ENCODE measurements at regions not wholly inside any gene's neighbourhood (a gene's known extent, or its start where the extent isn't known, plus 50 kb on each side); places are given as distances from the start of the nearest gene placed in this dataset.

DNA sequence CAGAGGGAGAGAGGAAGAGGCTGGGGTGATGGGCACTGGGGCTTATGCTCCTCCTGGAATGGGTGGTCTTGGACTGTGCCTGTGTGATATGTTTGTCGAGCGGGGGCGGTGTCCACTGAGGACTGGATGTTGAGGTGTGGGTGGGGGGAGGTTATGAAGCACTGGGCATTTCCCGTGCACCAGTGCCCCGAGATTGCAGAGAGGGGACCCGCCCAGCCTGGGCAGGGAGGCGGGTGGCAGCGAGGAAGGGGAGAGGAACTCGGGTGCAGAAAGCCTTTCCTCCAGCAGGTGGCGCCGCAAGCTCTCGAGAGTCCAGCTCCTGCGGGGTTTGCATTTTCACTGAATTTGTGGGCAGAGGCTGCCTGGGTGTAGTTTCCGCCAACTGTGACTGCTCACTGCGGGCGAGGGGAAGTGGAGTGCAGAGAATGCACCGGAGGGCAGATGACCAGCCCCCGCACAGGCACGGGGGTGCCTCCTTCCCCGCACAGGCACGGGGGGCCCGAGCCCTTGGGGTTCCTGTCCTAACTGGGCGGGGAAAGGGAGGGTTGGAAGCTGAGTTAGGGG is 190.6 kb downstream of the SEC14L1 start (continued):
- TF ChIP-seq ZNF24 (IDR thresholded peaks at IDR 0.05) (0 out of 2 replicates have a peak, but pooled peaks have one; percentile 23), CEBPB (tag; IDR thresholded peaks at IDR 0.05) (no peak), MYC (IDR thresholded peaks at IDR 0.05; ENCODE audit: low read depth, low read length) (no peak), MYC (CRISPR knock-in tag; IDR thresholded peaks at IDR 0.05; ENCODE audit: borderline replicate concordance, low read depth) (no peak), BRD4 (IDR thresholded peaks at IDR 0.05) (no peak), HDGF (IDR thresholded peaks at IDR 0.05) (peak; percentile 56; the same call in 1 of the 2 replicates), NFRKB (IDR thresholded peaks at IDR 0.05; ENCODE audit: low read depth) (no peak), CBX5 (IDR thresholded peaks at IDR 0.05; ENCODE audit: borderline replicate concordance, low read depth) (peak; percentile 48; the same call in 1 of the 2 replicates), PTBP1 (IDR thresholded peaks at IDR 0.05; ENCODE audit: low read depth, low read length) (no peak), CHD4 (IDR thresholded peaks at IDR 0.05; ENCODE audit: insufficient read depth, insufficient replicate concordance, low read depth, low read length, poor library complexity, severe bottlenecking) (no peak)
- TF ChIP-seq, protein P1, sequence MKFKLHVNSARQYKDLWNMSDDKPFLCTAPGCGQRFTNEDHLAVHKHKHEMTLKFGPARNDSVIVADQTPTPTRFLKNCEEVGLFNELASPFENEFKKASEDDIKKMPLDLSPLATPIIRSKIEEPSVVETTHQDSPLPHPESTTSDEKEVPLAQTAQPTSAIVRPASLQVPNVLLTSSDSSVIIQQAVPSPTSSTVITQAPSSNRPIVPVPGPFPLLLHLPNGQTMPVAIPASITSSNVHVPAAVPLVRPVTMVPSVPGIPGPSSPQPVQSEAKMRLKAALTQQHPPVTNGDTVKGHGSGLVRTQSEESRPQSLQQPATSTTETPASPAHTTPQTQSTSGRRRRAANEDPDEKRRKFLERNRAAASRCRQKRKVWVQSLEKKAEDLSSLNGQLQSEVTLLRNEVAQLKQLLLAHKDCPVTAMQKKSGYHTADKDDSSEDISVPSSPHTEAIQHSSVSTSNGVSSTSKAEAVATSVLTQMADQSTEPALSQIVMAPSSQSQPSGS (CRISPR knock-in tag; IDR thresholded peaks at IDR 0.05): no peak
- TF ChIP-seq, protein P2, sequence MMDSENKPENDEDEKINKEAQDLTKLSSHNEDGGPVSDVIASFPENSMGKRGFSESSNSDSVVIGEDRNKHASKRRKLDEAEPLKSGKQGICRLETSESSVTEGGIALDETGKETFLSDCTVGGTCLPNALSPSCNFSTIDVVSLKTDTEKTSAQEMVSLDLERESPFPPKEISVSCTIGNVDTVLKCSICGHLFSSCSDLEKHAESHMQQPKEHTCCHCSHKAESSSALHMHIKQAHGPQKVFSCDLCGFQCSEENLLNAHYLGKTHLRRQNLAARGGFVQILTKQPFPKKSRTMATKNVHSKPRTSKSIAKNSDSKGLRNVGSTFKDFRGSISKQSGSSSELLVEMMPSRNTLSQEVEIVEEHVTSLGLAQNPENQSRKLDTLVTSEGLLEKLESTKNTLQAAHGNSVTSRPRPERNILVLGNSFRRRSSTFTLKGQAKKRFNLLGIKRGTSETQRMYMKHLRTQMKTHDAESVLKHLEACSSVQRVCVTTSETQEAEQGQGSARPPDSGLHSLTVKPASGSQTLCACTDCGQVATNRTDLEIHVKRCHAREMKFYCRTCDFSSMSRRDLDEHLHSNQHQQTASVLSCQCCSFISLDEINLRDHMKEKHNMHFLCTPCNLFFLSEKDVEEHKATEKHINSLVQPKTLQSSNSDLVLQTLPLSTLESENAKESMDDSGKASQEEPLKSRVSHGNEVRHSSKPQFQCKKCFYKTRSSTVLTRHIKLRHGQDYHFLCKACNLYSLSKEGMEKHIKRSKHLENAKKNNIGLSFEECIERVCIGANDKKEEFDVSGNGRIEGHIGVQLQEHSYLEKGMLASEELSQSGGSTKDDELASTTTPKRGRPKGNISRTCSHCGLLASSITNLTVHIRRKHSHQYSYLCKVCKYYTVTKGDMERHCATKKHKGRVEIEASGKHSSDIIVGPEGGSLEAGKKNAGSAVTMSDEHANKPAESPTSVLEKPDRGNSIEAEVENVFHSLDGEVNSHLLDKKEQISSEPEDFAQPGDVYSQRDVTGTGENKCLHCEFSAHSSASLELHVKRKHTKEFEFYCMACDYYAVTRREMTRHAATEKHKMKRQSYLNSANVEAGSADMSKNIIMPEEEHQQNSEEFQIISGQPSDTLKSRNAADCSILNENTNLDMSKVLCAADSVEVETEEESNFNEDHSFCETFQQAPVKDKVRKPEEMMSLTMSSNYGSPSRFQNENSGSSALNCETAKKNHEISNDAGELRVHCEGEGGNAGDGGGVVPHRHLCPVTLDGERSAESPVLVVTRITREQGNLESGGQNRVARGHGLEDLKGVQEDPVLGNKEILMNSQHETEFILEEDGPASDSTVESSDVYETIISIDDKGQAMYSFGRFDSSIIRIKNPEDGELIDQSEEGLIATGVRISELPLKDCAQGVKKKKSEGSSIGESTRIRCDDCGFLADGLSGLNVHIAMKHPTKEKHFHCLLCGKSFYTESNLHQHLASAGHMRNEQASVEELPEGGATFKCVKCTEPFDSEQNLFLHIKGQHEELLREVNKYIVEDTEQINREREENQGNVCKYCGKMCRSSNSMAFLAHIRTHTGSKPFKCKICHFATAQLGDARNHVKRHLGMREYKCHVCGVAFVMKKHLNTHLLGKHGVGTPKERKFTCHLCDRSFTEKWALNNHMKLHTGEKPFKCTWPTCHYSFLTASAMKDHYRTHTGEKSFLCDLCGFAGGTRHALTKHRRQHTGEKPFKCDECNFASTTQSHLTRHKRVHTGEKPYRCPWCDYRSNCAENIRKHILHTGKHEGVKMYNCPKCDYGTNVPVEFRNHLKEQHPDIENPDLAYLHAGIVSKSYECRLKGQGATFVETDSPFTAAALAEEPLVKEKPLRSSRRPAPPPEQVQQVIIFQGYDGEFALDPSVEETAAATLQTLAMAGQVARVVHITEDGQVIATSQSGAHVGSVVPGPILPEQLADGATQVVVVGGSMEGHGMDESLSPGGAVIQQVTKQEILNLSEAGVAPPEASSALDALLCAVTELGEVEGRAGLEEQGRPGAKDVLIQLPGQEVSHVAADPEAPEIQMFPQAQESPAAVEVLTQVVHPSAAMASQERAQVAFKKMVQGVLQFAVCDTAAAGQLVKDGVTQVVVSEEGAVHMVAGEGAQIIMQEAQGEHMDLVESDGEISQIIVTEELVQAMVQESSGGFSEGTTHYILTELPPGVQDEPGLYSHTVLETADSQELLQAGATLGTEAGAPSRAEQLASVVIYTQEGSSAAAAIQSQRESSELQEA (IDR thresholded peaks at IDR 0.05; ENCODE audit: low read depth): no peak
- TF ChIP-seq, protein P3, sequence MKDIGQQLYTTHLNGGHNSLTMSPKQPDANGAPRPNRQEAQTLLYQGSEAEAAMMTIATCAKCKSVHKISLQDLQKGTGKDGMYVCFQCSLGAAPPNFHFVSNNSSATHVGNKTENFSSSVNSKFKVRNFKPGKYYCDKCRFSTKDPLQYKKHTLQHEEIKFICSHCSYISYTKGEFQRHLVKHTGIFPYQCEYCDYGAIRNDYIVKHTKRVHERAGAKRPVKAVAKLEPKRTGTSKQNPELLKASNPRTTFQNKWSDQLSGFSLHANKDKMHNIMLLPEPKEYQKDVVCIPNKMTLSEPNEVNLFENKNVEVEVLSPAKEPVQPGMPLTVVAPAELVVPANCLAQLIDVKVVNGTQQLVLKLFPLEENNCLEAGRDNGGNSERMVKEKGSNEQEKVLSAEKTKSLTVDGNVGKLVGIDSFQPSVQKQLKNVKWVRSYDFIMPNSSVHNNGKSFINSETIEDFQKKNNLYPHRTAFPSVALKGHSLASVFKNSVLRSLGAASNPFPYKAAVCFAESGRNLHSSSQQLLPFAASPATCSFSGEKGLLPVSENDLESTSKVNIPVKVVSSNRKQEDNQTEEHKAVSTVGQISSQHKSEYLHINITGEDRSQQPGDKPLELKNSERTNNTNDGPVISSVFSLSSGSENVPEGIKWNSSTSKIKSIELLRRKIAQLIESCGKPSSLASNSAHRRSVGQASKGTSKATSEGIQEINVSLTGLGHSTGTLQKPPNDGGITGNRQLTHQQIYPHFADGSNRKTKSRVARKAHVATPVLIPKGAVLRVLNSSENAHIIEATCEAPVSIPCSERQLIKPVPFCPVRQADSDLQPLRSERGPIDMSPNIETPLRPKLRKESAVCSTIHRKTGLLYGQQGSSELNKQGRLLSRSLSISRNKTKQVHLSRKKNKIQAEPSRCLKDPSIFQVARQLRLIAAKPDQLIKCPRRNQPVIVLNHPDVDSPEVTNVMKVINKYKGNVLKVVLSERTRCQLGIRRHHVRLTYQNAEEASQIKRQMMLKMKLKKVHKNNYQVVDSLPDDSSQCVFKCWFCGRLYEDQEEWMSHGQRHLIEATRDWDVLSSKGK (CRISPR knock-in tag; IDR thresholded peaks at IDR 0.05): no peak
